HG03103 (cell line): ENCODE measurements at regions not wholly inside any gene's neighbourhood (a gene's known extent, or its start where the extent isn't known, plus 50 kb on each side); places are given as distances from the start of the nearest gene placed in this dataset.

Experiments
- ATAC-seq: cut with Tn5 transposase; IDR thresholded peaks from one replicate; pipeline ENCODE4 v1.9.1; 2021; ENCODE audit warnings: low read depth; ENCODE audit not compliant: unreplicated experiment

DNA sequence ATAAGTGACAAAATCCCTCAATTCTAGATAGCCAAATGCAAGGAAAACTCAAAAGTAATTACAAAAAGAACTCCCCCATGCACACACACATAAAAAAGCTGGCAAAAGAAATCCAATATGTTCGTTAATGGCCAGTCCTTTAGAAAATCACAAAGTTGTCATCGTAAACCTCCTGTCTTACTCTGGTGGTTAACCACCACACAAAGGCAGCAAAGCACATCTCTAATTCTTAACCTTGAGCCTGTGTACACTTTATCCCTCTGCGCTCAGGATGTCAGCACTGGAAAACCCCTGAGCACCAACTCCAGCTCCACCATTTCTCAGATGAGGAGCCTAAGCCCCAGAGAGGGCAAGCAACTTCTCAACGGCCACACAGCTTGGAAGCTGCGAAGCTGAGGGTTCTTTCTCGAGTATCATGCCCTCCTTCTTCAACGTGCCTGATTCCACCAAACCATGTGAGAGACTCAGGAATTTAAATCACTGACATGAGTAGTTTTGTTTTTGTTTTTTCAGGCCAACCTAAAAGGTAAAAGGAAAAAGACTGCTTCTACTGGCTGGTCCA, 72.5 kb downstream of the C16orf95 start:
- no peak for ATAC-seq

DNA sequence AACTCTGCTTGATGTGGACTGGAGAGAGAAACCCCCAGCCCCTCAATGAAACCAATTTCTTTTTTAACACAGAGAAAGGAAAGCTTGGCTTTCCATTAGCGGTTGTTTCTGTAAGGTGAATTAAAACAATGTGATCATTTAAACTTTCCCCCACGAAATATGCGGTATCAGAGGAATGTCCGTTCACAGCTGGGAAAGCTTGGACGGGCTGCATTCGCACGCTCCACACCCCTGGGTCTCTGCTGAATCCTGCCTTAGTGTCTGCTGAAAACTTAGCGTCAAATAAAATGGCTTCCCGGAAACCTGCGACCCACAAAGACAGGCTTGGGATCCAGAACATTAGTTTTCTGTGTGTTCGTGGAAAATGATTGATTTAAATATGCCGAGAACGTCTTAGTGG, 71.7 kb downstream of the C16orf95 start:
- ATAC-seq = no peak

DNA sequence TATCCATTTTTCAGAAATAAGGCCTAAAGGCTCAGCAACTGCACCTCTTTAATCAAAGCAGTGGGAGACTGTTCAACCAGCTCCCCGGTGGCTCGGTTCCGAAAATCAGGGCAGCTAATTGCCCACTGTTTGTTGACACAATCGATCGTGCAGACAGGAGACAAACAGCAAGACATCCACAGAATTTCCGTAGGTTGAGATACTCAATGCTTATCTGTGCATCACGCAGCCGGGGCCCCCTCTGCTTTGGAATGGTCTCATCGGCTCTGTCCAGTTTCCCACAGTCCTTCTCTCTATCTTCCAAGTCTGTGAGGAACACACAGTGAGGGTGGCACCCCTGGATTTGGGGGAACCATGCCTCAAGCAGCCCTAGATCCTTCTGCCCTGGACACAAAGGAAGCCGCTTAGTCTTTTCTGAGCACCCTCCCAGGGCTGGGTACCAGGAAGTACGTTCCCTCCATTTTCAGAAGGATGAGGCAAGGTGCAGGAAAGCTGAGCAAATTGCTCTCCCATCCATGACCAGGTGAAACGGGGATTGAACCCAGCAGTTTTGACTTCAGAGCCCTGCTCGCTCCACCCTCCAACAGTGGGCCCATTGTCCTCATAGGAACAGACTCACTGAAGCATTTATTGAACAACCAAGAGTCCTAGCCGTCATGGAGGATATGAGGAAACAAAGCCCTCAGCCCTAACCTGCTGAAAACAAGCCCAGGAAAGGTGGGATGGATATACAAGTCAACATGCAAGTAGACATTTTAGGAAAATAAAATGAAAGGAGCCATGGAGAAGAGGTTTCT, 70.7 kb downstream of the C16orf95 start:
- no peak for ATAC-seq

DNA sequence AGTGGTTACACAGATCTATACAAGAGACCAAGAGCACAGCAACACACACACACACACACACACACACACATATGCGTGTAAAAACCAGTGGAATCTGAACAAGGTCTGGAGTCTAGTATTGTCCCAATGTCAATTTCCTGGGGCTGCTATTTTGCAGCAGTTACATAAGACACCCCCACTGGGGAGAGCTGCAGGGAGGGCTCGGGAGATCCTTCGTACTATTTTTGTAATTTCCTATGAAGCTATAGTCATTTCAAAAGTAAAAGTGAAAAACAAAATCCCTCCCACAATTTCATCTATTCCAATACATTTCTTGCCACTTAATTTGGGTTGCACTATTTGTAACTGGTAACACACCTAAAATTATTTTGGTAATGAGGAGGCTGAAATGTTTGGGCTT, 68.5 kb downstream of the C16orf95 start:
- ATAC-seq = no peak

DNA sequence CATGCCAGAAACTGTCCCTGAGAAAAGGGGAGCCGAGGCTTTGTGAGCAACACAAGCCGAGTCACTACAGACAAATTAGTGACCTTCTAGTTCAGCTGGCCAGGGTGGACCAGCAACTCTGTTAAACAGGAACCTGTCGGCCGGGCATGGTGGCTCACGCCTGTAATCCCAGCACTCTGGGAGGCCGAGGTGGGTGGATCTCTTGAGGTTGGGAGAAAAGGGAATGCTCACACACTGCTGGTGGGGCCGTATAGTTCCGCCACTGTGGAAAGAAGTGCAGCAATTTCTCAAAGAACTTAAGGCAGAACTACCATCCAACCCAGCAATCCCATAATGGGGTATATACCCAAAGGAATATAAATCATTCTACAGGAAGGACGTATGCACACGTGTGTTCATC, 67.8 kb downstream of the C16orf95 start:
- no peak for ATAC-seq

- no peak for ATAC-seq
These were observed 66.7 kb downstream of the C16orf95 start for GRCh38 chr16:87250431-87250960.

DNA sequence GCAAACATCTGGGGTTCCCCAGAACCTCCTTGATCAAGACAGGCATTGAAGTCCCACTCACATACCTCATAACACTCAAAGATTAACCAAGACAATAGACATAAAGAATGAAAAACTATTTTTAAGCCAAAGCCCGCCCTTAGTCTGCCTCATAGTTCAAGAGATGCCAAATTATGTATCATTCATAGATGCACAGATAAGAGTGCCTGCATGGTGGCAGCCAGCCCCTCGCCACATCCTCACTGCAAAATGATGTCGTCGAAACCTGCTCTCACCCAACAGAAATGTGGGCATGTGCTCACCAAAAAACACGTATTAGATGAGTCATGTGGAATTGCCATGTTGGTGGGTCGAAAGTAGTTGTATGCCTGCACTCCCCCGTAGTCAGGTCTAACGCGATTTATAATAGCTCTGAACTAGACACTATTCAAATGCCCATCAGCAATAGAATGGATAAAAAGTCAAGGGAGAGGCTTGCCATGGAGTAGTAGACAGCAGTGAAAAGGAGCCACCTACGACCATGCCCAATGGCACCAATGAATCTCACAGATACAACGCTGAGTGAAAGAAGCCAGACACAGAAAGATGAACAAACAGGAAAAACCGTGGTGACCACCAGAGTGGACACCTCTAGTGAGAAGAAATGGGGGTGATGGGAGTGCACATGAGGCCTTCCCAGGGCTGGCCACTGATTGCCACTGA, 64.8 kb downstream of the C16orf95 start:
- no peak for ATAC-seq
